ENCODE measurements at regions not wholly inside any gene's neighbourhood (a gene's known extent, or its start where the extent isn't known, plus 50 kb on each side); places are given as distances from the start of the nearest gene placed in this dataset.

GRCh38 chr3:79866162-79866561 lies 98.4 kb upstream of the ROBO1 start:
- TF ChIP-seq CTCF (IDR thresholded peaks at IDR 0.05): no peak
- TF ChIP-seq POLR2AphosphoS5 (IDR thresholded peaks at IDR 0.05; ENCODE audit: low read depth, low read length): no peak
- TF ChIP-seq SIN3A (IDR thresholded peaks at IDR 0.05; ENCODE audit: borderline replicate concordance, insufficient read depth, low read depth, low read length): no peak

All from Panc1 (cell line).